Mesothelial cell of epicardium (in vitro differentiated cells): ENCODE measurements at regions not wholly inside any gene's neighbourhood (a gene's known extent, or its start where the extent isn't known, plus 50 kb on each side); places are given as distances from the start of the nearest gene placed in this dataset.

Experiments
- DNase-seq, 2 experiments: peaks; one replicate each; pipeline ENCODE4 v3.0.0; 2021; ENCODE audit warnings: low spot score in 2 of 2; ENCODE audit not compliant: unreplicated experiment in 2 of 2
- H3K27ac Mint-ChIP-seq: 2 replicates; pipeline ENCODE4 v1.8.0; 2021; ENCODE audit warnings: mixed read lengths
- H3K27me3 Mint-ChIP-seq: 2 replicates; pipeline ENCODE4 v1.8.0; 2021; ENCODE audit warnings: low read depth, mixed read lengths
- H3K36me3 Mint-ChIP-seq: 2 replicates; pipeline ENCODE4 v1.8.0; 2021; ENCODE audit warnings: mixed read lengths
- H3K4me1 Mint-ChIP-seq: 2 replicates; pipeline ENCODE4 v1.8.0; 2021; ENCODE audit warnings: mixed read lengths
- H3K4me3 Mint-ChIP-seq: 2 replicates; pipeline ENCODE4 v1.8.0; 2021; ENCODE audit warnings: mild to moderate bottlenecking, moderate library complexity, mixed read lengths
- H3K9me3 Mint-ChIP-seq: 2 replicates; pipeline ENCODE4 v1.8.0; 2021; ENCODE audit warnings: mixed read lengths
- CTCF ChIP-seq: fragments of 200-600 bp; sonication (generic); IDR thresholded peaks from one replicate; pipeline ENCODE4 v1.5.0; 2021; ENCODE audit warnings: antibody characterized with exemption; ENCODE audit not compliant: unreplicated experiment

- peaks cover 6% of the 10 kb centered on the region for H3K9me3 Mint-ChIP-seq
- H3K36me3 Mint-ChIP-seq = peaks cover 1% of the 10 kb centered on the region
- DNase-seq = no peak
- H3K4me3 Mint-ChIP-seq = no peak overlapping the region
- peaks cover 20% of the 10 kb centered on the region for H3K4me1 Mint-ChIP-seq
- H3K27me3 Mint-ChIP-seq = peaks cover 13% of the 10 kb centered on the region
- no peak for TF ChIP-seq CTCF
- H3K27ac Mint-ChIP-seq = no peak overlapping the region
Measured at GRCh38 chr9:96050861-96051155, 175.3 kb downstream of the ERCC6L2 start.

- peaks cover 18% of the 10 kb centered on the region for H3K4me1 Mint-ChIP-seq
- no peak overlapping the region for H3K27ac Mint-ChIP-seq
- peaks cover 6% of the 10 kb centered on the region for H3K9me3 Mint-ChIP-seq
- DNase-seq = no peak
- H3K27me3 Mint-ChIP-seq = peaks cover 16% of the 10 kb centered on the region
- peaks cover 1% of the 10 kb centered on the region for H3K36me3 Mint-ChIP-seq
- no peak overlapping the region for H3K4me3 Mint-ChIP-seq
- TF ChIP-seq CTCF = no peak
Measured at GRCh38 chr9:96050048-96050860, 174.8 kb downstream of the ERCC6L2 start.

GRCh38 chr9:96048956-96049831 is 173.7 kb downstream of the ERCC6L2 start:
- H3K4me3 Mint-ChIP-seq = no peak overlapping the region
- peaks cover 15% of the 10 kb centered on the region for H3K27me3 Mint-ChIP-seq
- H3K36me3 Mint-ChIP-seq = peaks cover under 1% of the 10 kb centered on the region
- no peak for DNase-seq
- no peak overlapping the region for H3K27ac Mint-ChIP-seq
- TF ChIP-seq CTCF = no peak
- H3K9me3 Mint-ChIP-seq = peaks cover 2% of the 10 kb centered on the region
- H3K4me1 Mint-ChIP-seq = peaks cover 16% of the 10 kb centered on the region

GRCh38 chr9:96048104-96048955 is 172.8 kb downstream of the ERCC6L2 start:
- H3K9me3 Mint-ChIP-seq = no peaks in the 10 kb centered on the region
- H3K27me3 Mint-ChIP-seq = peaks cover 15% of the 10 kb centered on the region
- no peaks in the 10 kb centered on the region for H3K36me3 Mint-ChIP-seq
- H3K4me3 Mint-ChIP-seq = peak overlapping the region; percentile 45
- DNase-seq = no peak
- TF ChIP-seq CTCF = no peak
- H3K27ac Mint-ChIP-seq = peak overlapping the region; percentile 73
- peaks cover 16% of the 10 kb centered on the region for H3K4me1 Mint-ChIP-seq

- Mint-ChIP-seq H3K4me3 (no peak overlapping the region), H3K27ac (peak overlapping the region; percentile 73), H3K4me1 (peaks cover 16% of the 10 kb centered on the region), H3K36me3 (no peaks in the 10 kb centered on the region), H3K27me3 (peaks cover 15% of the 10 kb centered on the region), H3K9me3 (no peaks in the 10 kb centered on the region)
- DNase-seq = no peak
- no peak for TF ChIP-seq CTCF
Measured at GRCh38 chr9:96047741-96048103, 172.2 kb downstream of the ERCC6L2 start.
